GM21367 (cell line): ENCODE measurements at regions not wholly inside any gene's neighbourhood (a gene's known extent, or its start where the extent isn't known, plus 50 kb on each side); places are given as distances from the start of the nearest gene placed in this dataset.

Experiments used
- ATAC-seq: cut with Tn5 transposase; IDR thresholded peaks from one replicate; pipeline ENCODE4 v1.9.1; 2021; ENCODE audit not compliant: unreplicated experiment

GRCh38 chr1:96340686-96341085 is 380.9 kb upstream of the PTBP2 start:
- no peak for ATAC-seq

GRCh38 chr1:96346719-96347118 is 374.9 kb upstream of the PTBP2 start:
- ATAC-seq: no peak

- no peak for ATAC-seq
Observed at GRCh38 chr1:96349896-96350295, 371.7 kb upstream of the PTBP2 start.

- no peak for ATAC-seq
Observed at GRCh38 chr1:96352733-96353132, 368.9 kb upstream of the PTBP2 start.

- no peak for ATAC-seq
Observed at GRCh38 chr1:96355521-96355920, 366.1 kb upstream of the PTBP2 start.

- no peak for ATAC-seq
Observed at GRCh38 chr1:96355961-96356360, 365.6 kb upstream of the PTBP2 start.

GRCh38 chr1:96357141-96357765 is 364.3 kb upstream of the PTBP2 start:
- ATAC-seq: no peak

- no peak for ATAC-seq
Observed at GRCh38 chr1:96358057-96358456, 363.5 kb upstream of the PTBP2 start.

GRCh38 chr1:96360036-96360795 is 361.4 kb upstream of the PTBP2 start:
- ATAC-seq: no peak

GRCh38 chr1:96361271-96361856 is 360.2 kb upstream of the PTBP2 start:
- no peak for ATAC-seq

- no peak for ATAC-seq
Observed at GRCh38 chr1:96361961-96362360, 359.6 kb upstream of the PTBP2 start.

GRCh38 chr1:96362623-96363022 is 359.0 kb upstream of the PTBP2 start:
- ATAC-seq: no peak

- ATAC-seq: no peak
Observed at GRCh38 chr1:96363826-96364225, 357.8 kb upstream of the PTBP2 start.

GRCh38 chr1:96364576-96364975 is 357.0 kb upstream of the PTBP2 start:
- ATAC-seq: no peak

- ATAC-seq: no peak
Observed at GRCh38 chr1:96365076-96365475, 356.5 kb upstream of the PTBP2 start.

GRCh38 chr1:96365596-96366390 is 355.8 kb upstream of the PTBP2 start:
- no peak for ATAC-seq

- ATAC-seq: no peak
Observed at GRCh38 chr1:96366516-96366915, 355.1 kb upstream of the PTBP2 start.

GRCh38 chr1:96367791-96368190 is 353.8 kb upstream of the PTBP2 start:
- no peak for ATAC-seq

GRCh38 chr1:96370757-96371156 is 350.8 kb upstream of the PTBP2 start:
- ATAC-seq: no peak

- no peak for ATAC-seq
Observed at GRCh38 chr1:96372881-96373280, 348.7 kb upstream of the PTBP2 start.

GRCh38 chr1:96374076-96374762 is 347.4 kb upstream of the PTBP2 start:
- no peak for ATAC-seq
